GM18907 (cell line): ENCODE measurements at regions not wholly inside any gene's neighbourhood (a gene's known extent, or its start where the extent isn't known, plus 50 kb on each side); places are given as distances from the start of the nearest gene placed in this dataset.

ENCODE experiments used
- ATAC-seq: cut with Tn5 transposase; IDR thresholded peaks from one replicate; pipeline ENCODE4 v1.9.1; 2021; ENCODE audit warnings: mild to moderate bottlenecking, moderate library complexity; ENCODE audit not compliant: unreplicated experiment

DNA sequence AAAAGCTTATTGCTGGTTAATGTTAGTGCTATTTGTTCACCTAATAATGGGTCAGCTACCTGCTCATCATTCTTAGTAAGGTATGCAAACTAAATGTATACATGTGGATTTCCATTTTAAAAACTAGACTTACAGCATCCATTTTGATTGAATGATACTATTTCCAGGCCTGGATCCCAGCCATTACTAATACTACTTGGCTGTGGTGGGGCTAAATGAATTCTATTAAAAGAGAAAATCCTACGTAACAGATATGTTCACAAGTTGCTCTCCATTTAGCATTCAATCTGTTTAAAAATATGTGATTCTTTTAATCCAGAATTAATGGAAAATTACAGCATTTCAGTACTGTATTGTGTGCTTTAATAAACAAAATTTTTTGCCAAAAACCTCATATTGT is 169.4 kb upstream of the MIR17HG start:
- ATAC-seq = no peak

DNA sequence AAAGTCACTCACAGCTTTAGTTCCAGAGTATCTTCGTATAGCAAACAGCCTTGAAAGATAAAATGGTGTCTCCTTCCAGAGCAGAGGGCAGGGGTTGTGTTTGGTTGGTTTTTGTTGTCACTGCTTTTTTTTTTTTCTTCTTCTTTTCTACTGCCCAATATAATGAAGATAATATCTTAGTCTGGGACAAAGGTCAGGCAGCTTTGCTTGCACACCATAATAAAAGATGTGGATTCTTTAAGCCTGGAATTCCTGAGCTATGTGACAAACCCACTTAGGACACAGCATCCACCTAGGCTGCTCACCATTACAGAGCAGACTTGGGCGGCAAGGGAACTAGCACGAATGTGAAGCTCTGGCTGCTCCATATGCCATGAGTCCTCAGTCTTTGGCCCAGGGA is 165.6 kb upstream of the MIR17HG start:
- ATAC-seq = no peak

DNA sequence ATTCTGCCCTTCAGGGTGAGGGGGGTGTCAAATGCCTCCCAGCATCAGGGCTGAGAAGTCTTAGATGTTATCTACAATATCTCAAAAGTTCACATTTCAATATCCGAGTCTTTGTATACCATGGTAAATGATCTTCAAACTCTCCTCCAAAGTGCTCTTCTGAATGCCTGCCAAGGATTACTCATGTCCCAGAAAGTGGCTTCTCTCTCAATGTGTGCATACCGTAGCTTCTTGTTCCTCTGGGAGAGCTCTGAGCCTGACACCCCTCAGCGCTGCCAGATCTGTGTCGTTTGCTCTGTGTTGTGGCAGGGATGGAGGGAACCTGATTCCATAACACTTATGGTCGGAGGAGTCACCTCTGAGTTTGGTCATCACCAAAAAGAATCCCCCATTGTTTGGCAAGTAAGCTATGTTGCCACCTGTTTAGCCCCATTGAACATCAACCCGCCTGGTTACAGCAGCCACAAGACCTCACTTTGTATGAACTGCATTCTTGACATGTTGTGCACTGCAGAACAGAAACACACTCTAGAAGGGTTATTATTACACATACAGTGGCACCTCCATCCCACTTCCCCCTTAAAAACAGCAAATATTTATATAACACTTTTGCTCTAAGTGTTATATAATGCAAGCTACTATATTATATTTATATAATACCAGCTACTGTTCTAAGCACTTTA is 163.1 kb upstream of the MIR17HG start:
- no peak for ATAC-seq

DNA sequence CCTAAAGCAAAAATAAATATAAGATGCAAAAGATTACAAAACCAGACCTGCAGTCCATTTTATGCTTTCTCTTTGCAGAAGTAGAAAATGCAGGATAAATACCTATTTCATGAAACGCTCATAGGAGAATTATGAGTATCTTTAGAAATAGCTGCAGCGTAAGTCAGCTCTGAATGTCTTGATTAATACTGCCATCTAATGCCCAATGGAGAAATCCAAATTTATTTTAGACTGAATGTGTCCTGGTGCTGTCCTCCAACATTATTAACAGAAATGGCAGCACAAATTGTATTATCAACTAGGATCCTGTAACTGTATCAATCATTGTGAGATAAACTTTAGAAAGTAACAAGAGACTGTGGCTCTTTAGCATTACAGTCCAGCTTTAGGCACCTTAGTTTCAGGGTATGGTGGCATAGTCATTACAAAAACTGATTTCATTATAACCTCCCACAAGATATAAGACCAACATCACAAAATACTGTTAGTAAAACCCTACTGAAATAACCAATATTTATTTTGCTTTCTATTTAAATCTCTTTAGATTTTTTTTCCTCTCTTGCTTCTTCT is 162.1 kb upstream of the MIR17HG start:
- no peak for ATAC-seq

DNA sequence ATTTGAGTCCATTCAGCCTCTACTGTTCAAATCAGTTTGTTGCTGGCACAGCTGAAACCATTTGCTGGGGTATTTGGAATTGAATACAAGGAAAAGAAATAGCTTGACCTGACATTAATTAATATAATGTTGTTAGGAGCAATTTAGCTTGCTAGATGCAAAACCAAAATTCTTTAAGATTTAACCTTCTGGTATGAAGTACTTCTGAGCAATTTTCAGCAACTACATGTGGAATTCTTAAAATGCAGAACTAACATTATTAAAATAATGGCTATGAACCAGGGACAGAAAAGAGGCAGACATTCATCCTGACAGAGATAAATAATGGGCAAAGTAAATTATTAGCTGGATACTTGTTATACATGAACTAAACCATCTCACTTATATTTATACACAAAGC is 160.0 kb upstream of the MIR17HG start:
- no peak for ATAC-seq

DNA sequence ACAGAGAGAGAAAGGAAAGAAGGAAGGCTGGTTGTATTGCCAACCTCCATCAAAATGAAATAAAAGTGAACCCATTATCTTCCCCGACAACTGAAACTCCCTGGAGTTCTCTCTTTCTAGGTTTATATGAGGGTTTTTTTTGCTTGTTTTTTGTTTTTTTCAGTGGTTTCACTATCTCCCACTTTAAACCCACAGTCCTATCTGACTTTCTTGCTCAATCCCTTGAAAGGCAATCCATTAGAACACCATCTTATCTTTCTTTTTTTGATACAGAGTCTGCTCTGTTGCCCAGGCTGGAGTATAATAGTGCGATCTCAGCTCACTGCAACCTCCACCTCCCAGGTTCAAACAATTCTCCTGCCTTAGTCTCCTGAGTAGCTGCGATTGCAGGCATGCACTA is 158.0 kb upstream of the MIR17HG start:
- no peak for ATAC-seq

DNA sequence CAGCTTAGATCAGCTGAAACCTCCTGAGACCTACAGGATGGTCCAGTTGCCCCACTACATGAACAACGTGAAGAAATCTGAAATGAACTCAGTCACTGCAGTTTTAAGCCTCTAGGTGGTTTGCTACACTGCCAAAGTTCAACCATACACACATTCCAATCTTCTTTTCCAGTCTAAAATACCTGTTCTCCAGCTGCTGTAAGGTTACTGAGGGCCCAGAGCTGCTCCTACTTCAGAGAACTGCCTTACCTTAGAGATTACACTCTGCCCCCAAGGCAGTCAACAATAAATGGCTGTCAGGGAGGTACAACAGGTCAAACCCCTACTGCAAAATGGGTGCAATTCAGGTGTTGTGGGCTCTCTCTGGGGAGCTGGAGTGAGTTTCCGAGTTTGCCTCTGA is 154.1 kb upstream of the MIR17HG start:
- no peak for ATAC-seq

DNA sequence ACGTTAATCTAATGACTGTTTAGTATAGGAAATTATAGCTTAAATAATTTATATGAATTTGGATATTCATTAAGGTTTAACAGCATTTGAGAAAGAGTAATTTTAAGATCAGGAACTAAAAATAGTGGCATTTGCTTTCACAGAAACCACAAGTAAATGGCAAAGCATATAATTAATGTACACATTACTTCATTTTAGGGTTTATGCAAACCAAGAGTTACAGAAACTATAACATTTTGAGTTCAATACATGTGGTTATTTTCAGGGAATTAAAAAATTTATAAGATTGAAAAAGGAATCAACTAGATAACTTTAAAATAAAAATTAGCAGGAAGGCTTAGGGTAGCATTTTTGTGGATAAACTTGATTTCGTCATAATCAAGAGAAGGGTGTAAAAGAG is 151.7 kb upstream of the MIR17HG start:
- ATAC-seq = no peak

DNA sequence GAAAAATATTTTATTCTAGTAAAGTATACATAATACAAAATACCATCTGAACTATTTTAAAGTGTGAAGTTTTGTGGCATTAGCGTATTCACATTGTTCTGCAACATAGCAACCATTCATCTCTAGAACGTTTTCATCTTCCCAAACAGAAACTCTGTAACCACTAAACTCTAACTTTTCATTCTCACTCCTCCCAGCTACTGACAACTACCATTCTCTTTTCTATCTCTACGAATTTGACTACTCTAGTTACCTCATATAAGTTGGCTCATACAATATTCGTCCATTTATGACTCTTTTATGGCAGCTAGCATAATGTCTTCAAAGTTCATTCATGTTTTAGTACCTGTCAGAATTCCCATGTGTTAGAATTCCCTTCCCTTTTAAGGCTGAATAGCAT is 150.5 kb upstream of the MIR17HG start:
- no peak for ATAC-seq

DNA sequence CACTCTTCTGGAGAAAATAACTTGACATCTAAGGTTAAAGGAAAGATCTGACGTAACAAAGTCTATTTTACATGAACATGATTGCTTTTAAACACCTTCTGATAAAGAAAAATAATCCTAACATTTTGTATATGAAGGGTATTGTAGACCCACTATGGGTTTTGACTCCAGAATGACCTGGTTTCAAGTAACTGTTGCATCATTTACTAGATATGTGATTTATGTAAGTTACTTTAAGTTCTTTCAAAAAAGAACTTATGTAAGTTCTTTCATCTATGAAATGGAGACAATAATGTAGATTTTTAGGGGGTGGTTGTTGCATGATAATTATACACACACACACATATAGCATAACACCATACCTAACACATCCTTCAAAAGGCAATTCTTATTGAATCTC is 147.6 kb upstream of the MIR17HG start:
- no peak for ATAC-seq

DNA sequence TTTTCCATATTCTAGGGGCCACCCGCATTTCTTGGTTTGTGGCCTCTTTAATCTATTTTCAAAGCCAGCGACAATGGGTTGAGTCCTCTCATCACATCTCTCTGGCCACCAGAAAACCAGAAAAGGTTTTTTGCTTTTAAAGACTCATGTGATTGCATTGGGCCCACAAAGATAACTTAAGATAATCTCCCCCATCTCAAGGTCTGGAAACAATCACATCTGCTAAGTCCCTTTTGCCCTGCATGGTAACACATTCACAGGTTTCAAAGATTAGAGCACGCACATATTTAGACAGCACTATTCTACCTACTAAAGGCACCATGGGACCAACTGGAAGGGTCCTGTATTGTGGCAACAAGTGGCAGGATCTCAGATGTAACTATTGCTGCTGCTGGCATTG is 147.0 kb upstream of the MIR17HG start:
- no peak for ATAC-seq

DNA sequence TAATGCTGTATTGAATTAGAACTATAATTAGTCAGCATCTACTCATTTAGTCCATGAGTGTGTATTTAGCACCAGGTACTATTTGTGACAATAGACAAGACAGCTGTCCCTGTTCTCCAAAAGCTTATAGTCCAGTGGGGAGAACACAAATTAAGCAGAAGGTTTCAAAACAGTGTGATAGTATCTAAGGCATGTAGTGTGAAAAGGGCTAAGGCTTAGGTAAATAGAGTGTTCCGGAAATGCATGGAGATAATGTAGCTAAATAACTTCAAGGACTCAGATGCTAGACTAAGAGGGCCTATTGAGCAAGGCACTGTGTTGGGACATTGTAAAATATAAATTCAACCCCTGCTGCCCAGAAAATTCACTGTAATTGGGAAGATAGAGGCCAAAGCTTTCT is 144.1 kb upstream of the MIR17HG start:
- no peak for ATAC-seq

DNA sequence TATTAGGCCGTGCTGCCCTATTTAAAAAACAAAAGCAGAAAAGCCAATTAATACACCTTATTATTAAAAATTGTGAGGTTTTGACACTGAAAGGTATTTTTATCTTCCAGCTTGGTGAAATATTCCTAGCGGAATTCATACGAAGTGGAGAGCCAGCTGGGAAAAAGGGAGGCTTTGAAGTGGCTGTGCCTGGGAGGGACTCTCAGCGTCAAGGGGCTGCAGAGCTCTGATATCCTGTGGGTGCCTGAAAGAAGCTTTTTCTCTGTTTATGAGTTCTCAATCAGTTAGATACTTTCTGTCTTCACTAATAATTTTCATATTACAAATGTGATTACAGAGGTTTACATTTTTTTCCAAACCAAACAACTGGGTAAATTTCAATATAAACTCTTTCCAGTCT is 140.2 kb upstream of the MIR17HG start:
- ATAC-seq = no peak

DNA sequence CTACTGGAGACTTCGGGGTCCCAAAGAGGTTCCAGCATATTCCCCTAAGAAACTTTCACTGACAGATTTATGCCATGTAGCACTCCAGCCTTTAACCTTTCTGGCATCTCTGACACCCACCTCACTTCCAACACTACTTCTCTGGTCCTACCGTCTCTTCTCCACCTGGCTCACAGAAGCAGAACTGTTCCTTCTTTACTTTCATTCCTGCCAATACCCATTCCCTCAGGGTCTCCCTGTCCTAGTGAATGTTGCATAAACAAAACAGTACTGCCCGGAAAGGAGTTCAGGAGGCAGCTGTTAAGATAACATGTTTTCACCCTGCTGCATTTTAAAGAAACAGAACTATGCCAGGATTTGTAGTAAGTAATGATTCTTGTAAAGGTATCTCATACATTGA is 136.0 kb upstream of the MIR17HG start:
- ATAC-seq = no peak

DNA sequence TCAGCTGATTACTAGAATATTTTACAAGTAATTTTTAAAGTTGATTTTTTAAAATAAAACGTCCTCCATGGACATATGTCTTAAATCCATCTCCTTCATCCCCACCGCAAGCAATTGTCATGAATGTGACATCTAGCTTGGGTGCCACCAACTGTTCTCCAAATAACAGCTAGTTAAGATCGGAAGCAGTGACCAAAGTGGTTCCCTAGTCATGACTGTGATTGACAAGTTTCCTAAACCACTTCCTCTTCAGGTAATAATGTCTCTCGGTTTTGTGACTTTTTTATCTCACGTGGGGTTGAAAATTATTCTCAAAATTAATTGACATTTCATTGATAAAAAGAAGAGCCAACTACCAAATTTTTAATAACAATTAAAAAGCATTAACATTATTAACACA is 135.3 kb upstream of the MIR17HG start:
- ATAC-seq = no peak

DNA sequence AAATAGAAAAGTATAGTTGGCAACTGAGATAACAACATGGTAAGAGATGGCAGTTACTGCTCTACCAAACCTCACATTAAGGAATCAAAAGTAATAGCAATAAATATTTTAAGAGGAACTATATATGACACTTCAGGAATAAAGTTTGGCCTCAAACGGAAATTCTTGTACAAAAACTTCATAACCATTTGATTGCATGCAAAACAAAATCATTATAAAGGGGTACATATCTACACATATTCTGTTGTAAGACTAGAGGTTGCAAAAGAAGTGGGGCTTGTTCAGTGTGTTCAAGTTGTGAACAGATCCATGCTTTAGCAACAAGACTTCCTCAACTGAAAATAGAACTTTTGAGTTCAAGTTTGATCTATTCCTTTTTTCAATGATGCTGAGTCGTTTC is 133.5 kb upstream of the MIR17HG start:
- ATAC-seq = no peak

DNA sequence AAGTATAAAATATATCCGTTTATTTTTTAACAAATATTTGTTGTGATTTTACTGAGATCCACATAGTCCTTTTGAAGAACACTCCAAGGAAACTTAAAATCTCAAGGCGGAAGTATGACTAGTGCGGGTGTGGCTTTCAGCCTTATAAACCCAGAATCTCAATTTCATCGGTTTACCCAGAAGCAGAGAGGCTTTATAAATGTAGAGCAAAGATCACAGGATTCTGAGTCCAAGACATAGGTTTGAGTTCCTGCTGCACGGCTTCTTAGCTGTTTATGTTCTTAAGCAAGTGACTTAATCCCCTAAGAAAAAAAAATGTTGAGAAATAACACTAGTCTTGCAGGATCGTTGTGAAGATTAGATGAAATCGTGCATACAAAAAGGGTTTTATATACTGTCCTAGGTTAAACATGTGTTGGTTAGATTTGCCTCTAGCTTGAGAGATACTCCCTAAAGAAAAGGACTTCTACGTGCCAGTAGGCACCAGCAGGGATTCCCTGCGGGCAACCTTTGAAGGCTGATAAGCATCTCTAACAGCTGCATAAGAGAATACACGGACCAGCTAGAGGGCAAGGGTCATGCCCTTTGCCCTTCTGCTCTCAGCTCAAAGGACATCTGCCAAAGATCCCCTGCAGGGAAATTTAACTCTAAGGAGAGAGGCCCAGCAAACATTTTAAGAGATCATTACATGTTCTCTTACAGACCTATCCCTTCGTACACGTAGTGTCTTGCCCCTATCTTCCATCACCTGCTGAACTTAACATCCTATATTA is 130.4 kb upstream of the MIR17HG start:
- no peak for ATAC-seq

DNA sequence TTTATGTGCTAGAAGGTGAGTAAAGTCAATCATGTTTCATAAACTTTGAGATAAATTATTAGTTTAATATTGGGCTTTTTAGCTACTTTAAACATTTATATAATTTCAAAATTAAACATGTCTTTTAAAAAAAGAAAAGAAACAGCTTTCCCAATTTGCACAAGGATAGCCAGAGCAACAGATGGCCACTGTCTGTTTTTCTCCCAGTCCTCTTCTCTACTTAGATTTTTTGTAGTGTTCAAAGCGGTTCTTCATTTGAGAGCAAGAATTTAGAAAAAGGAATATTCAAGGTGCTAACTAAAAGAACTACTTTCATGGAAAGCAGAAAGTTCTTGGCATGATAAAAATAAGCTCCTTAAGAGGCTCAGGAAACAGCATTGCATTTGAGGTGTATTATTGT is 128.3 kb upstream of the MIR17HG start:
- ATAC-seq = no peak

DNA sequence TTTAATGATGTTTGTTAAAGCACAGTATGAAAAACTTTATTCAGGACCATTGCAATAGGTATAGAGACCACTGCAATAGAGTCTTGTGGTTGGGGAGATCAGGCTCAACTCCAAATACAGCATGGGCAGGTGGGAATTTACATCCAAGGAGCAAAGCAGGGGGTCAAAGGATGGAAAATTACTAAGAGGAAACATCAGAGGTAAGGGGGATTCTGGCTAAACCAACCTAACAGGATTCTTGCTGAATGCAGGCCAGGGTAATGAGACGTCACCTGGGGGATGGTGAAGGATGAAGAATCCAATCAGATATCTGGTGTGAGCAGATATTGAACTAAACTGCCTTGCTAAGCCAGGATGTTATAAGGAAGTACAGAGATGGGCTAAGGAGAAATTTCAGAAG is 126.6 kb upstream of the MIR17HG start:
- no peak for ATAC-seq

DNA sequence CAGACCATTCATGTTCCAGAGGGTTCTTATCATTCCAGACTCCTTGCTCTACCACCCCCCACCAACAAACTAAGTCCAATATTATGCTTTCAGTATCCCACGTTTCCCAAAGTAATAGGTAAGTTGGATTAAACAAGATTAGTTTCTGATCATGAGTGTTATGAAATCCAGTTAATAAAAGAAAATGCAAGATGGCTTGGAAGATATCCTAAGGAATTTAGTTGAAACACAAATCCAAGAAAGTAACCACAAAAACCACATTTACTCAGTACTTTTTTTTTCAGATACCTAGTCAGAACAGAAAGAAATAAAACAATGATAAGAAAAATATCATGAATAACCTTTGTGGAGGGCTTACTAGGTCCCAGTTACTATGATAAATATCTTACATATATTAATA is 119.4 kb upstream of the MIR17HG start:
- no peak for ATAC-seq

DNA sequence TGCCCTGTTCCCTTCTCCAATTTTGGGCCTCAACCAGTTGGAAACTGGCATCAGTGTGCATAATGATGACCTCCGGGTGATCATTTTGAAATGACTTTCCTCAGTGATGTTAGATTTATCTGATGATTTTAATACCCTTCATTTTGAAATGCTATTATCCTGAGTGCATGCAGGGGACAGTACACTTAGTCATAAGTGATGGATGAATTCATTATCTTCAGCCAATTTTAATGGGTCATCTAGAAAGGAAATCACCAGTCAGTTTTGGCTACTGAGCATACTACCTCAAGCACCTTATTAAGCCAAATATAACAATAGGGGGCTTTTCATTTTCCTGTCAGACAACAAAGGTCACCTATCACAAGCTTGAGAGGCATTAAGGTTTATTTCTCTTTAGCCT is 118.5 kb upstream of the MIR17HG start:
- no peak for ATAC-seq

DNA sequence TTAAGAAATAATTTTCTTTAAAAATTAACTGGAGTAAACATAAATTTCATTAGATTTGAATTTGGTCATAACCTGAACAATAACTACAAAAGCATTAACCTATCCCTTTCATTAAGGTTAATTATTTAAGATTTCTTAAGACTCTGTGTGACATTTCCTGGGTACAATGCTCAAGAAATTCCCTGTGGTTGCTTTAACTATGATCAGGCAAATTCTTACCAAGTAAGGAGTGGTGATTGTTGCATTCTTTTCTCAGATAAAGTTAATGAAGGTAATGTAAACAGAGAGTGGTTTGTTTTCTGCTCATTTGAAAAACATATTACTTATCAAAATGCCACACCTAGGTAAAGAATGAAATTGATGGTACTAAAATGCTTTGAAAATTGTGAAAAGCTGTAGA is 114.8 kb upstream of the MIR17HG start:
- no peak for ATAC-seq
